MM.1S (cell line): ENCODE measurements at regions not wholly inside any gene's neighbourhood (a gene's known extent, or its start where the extent isn't known, plus 50 kb on each side); places are given as distances from the start of the nearest gene placed in this dataset.

Source experiments
- CTCF ChIP-seq: fragments of 300-600 bp; sonication (generic); IDR thresholded peaks from 2 replicates; pipeline ENCODE4 v1.5.1; 2016; ENCODE audit warnings: antibody characterized with exemption, low read length, mixed read lengths
- EZH2 ChIP-seq: fragments of 300-600 bp; sonication (generic); optimal IDR thresholded peaks from 2 replicates; pipeline ENCODE3; 2017; ENCODE audit warnings: low read depth, mild to moderate bottlenecking, antibody characterized with exemption, low read length, mixed read lengths
- EZH2phosphoT487 ChIP-seq: fragments of 300-600 bp; sonication (generic); IDR thresholded peaks from 2 replicates; pipeline ENCODE4 v1.6.1; 2018; ENCODE audit warnings: antibody characterized with exemption, low read length

GRCh38 chr21:18026359-18026758 is 207.2 kb upstream of the C21orf91 start:
- TF ChIP-seq CTCF (no peak), EZH2 (no peak), EZH2phosphoT487 (no peak)
